H1 (cell line): ENCODE measurements at regions not wholly inside any gene's neighbourhood (a gene's known extent, or its start where the extent isn't known, plus 50 kb on each side); places are given as distances from the start of the nearest gene placed in this dataset.

Experiments
- CTCF ChIA-PET: fragments of 300-600 bp; sonication (Branson Sonifier 250); formaldehyde crosslinking; loops from one replicate; lab custom pipeline; 2021; ENCODE audit not compliant: partially characterized antibody; lab: Charles Lee
- POLR2A ChIA-PET: fragments of 300-600 bp; sonication (Branson Sonifier 250); formaldehyde crosslinking; loops from one replicate; lab custom pipeline; 2021; ENCODE audit warnings: inconsistent platforms; ENCODE audit not compliant: partially characterized antibody; lab: Charles Lee
- DNase-seq, 2 experiments: peaks; one replicate each; pipeline versions ENCODE4 v3.0.0 to v3.0.0-alpha.2; 2010 to 2022; ENCODE audit warnings: low spot score in 2 of 2, low read depth in 1 of 2, mixed read lengths in 1 of 2
- FAIRE-seq: peaks from 2 replicates; lab custom pipeline; 2011; peaks lifted over from hg19 to GRCh38; lab: Jason Lieb, UNC
- H2AFZ ChIP-seq: 2 replicates; pipeline ENCODE4 v1.8.1; 2012; ENCODE audit warnings: low read length, inconsistent platforms
- H2AK5ac ChIP-seq: 2 replicates; pipeline ENCODE4 v1.6.1; 2013; ENCODE audit warnings: low read depth, low read length
- H2BK120ac ChIP-seq: replicated peaks from 2 replicates; pipeline ENCODE3; 2013; ENCODE audit warnings: low read depth, low read length, inconsistent platforms
- H2BK12ac ChIP-seq: 2 replicates; pipeline ENCODE4 v1.6.1; 2013; ENCODE audit warnings: low read depth, low read length
- H2BK15ac ChIP-seq: 2 replicates; pipeline ENCODE4 v1.6.1; 2013; ENCODE audit warnings: low read length
- H2BK20ac ChIP-seq: 2 replicates; pipeline ENCODE4 v1.6.1; 2013; ENCODE audit warnings: low read length
- H2BK5ac ChIP-seq: 2 replicates; pipeline ENCODE4 v1.6.1; 2013; ENCODE audit warnings: low read depth, low read length
- H3K14ac ChIP-seq: 2 replicates; pipeline ENCODE4 v1.6.1; 2013; ENCODE audit warnings: inconsistent platforms; ENCODE audit not compliant: insufficient read length
- H3K18ac ChIP-seq: 2 replicates; pipeline ENCODE4 v1.6.1; 2013; ENCODE audit warnings: low read length; ENCODE audit errors: extremely low read depth
- H3K23ac ChIP-seq: 2 replicates; pipeline ENCODE4 v1.6.1; 2013; ENCODE audit warnings: inconsistent platforms; ENCODE audit not compliant: insufficient read length
- H3K23me2 ChIP-seq: 2 replicates; pipeline ENCODE4 v1.6.1; 2013; ENCODE audit warnings: low read depth, low read length
- H3K27ac ChIP-seq: 2 replicates; pipeline ENCODE4 v1.6.1; 2011; ENCODE audit warnings: low read depth, low read length, inconsistent platforms
- H3K27me3 ChIP-seq, 4 experiments: replicated peaks in 1 of 4; 1 replicate in 1 of 4; 2 replicates in 3 of 4; pipeline versions ENCODE4 v1.6.1 to v1.8.1; 2011 to 2013; ENCODE audit warnings: low read length in 3 of 4, mild to moderate bottlenecking in 3 of 4, inconsistent platforms in 2 of 4, mixed read lengths in 2 of 4, moderate library complexity in 1 of 4; ENCODE audit not compliant: control insufficient read depth in 3 of 4, insufficient read depth in 3 of 4; ENCODE audit errors: extremely low read depth in 1 of 4
- H3K36me3 ChIP-seq, 4 experiments: 2 replicates each; pipeline versions ENCODE4 v1.6.1 to v1.8.1; 2011 to 2013; ENCODE audit warnings: mild to moderate bottlenecking in 4 of 4, low read length in 3 of 4, moderate library complexity in 2 of 4, control low read depth in 1 of 4, inconsistent platforms in 1 of 4; ENCODE audit not compliant: insufficient read depth in 4 of 4, control insufficient read depth in 2 of 4
- H3K4ac ChIP-seq: replicated peaks from 2 replicates; pipeline ENCODE3; 2013; ENCODE audit warnings: low read length, low read depth, mixed read lengths, inconsistent platforms; ENCODE audit not compliant: insufficient read length
- H3K4me1 ChIP-seq, 4 experiments: replicated peaks in 1 of 4; 1 replicate in 1 of 4; 2 replicates in 3 of 4; pipeline versions ENCODE4 v1.6.1 to v1.8.1; 2011 to 2013; ENCODE audit warnings: low read length in 3 of 4, inconsistent platforms in 2 of 4, mixed read lengths in 1 of 4; ENCODE audit not compliant: insufficient read depth in 4 of 4, control insufficient read depth in 3 of 4
- H3K4me2 ChIP-seq, 2 experiments: 2 replicates each; pipeline versions ENCODE4 v1.6.1 to v1.8.1; 2011 to 2013; ENCODE audit warnings: low read depth in 2 of 2, low read length in 2 of 2, control low read depth in 1 of 2, inconsistent platforms in 1 of 2, mild to moderate bottlenecking in 1 of 2; ENCODE audit not compliant: insufficient read depth in 1 of 2
- H3K4me3 ChIP-seq, 4 experiments: fragments of 200-600, 300-600 bp in 1 of 4; sonication (generic), shearing (Covaris generic), sonication (Bioruptor Twin) in 1 of 4; 2 replicates each; pipeline versions ENCODE4 v1.5.1 to v1.8.1; 2011 to 2016; ENCODE audit warnings: low read length in 4 of 4, low read depth in 3 of 4, control low read depth in 2 of 4, inconsistent platforms in 2 of 4, mild to moderate bottlenecking in 2 of 4, mixed read lengths in 1 of 4, moderate library complexity in 1 of 4; ENCODE audit not compliant: insufficient read depth in 2 of 4; ENCODE audit errors: extremely low read depth in 1 of 4
- H3K56ac ChIP-seq: replicated peaks from 2 replicates; pipeline ENCODE3; 2013; ENCODE audit warnings: low read depth, mild to moderate bottlenecking, mixed read lengths, low read length, inconsistent platforms; ENCODE audit not compliant: insufficient read length
- H3K79me1 ChIP-seq: 2 replicates; pipeline ENCODE4 v1.6.1; 2013; ENCODE audit warnings: low read depth, low read length, control low read depth
- H3K79me2 ChIP-seq, 2 experiments: 2 replicates each; pipeline versions ENCODE4 v1.6.1 to v1.8.1; 2012 to 2013; ENCODE audit warnings: low read length in 2 of 2, mild to moderate bottlenecking in 2 of 2, inconsistent platforms in 1 of 2; ENCODE audit not compliant: insufficient read depth in 2 of 2, control insufficient read depth in 1 of 2
- H3K9ac ChIP-seq, 4 experiments: replicated peaks in 1 of 4; 1 replicate in 1 of 4; 2 replicates in 3 of 4; pipeline versions ENCODE4 v1.6.1 to v1.8.1; 2011 to 2013; ENCODE audit warnings: low read depth in 3 of 4, low read length in 3 of 4, control low read depth in 2 of 4, mild to moderate bottlenecking in 2 of 4, moderate library complexity in 2 of 4, inconsistent platforms in 1 of 4; ENCODE audit errors: extremely low read depth in 1 of 4
- H3K9me3 ChIP-seq, 2 experiments: 2 replicates each; pipeline versions ENCODE4 v1.6.1 to v1.8.1; 2012 to 2013; ENCODE audit warnings: mild to moderate bottlenecking in 2 of 2, moderate library complexity in 2 of 2, control low read depth in 1 of 2, inconsistent platforms in 1 of 2, low read depth in 1 of 2, low read length in 1 of 2, mixed read lengths in 1 of 2; ENCODE audit not compliant: insufficient read depth in 2 of 2
- H4K20me1 ChIP-seq, 2 experiments: replicated peaks in 1 of 2; 2 replicates each; pipeline versions ENCODE3 to v1.8.1; 2011 to 2013; ENCODE audit warnings: inconsistent platforms in 2 of 2, low read length in 2 of 2, mild to moderate bottlenecking in 1 of 2; ENCODE audit not compliant: insufficient read depth in 2 of 2, control insufficient read depth in 1 of 2
- H4K5ac ChIP-seq: 2 replicates; pipeline ENCODE4 v1.6.1; 2013; ENCODE audit warnings: low read length, low read depth, mixed read lengths, inconsistent platforms; ENCODE audit not compliant: insufficient read length
- H4K8ac ChIP-seq: 2 replicates; pipeline ENCODE4 v1.8.0; 2013; ENCODE audit warnings: mild to moderate bottlenecking, moderate library complexity, low read length, inconsistent platforms; ENCODE audit not compliant: insufficient read depth; ENCODE audit errors: extremely low read depth
- H4K91ac ChIP-seq: replicated peaks from 2 replicates; pipeline ENCODE3; 2013; ENCODE audit warnings: low read length, mixed read lengths, inconsistent platforms; ENCODE audit not compliant: insufficient read length
- MAFK ChIP-seq: IDR thresholded peaks from 2 replicates; pipeline ENCODE4 v1.6.1; 2012; ENCODE audit warnings: low read depth, mild to moderate bottlenecking, improper control_type of control experiment, low read length
- PHF8 ChIP-seq: fragments of 200-600 bp; sonication (generic); conservative IDR thresholded peaks from 2 replicates; pipeline ENCODE4 v1.7.1; 2012; ENCODE audit warnings: low read depth, mild to moderate bottlenecking, inconsistent platforms, low read length, moderate library complexity
- WGBS, 2 experiments: shearing (Covaris generic) in 1 of 2; methylation state at CpG; one replicate each; pipeline versions ENCODE4 v1.1.6 to v1.1.7; 2013 to 2015; ENCODE audit warnings: low lambda C conversion rate in 2 of 2, mixed read lengths in 2 of 2, inconsistent platforms in 1 of 2, low coverage in 1 of 2, missing lambda C conversion rate in 1 of 2; ENCODE audit not compliant: insufficient replicate concordance in 2 of 2, insufficient coverage in 1 of 2, insufficient read length in 1 of 2; ENCODE audit errors: extremely low coverage in 1 of 2, missing lambda C conversion rate in 1 of 2; 5-methylcytosine and 5-hydroxymethylcytosine counted together

GRCh38 chr4:112793033-112793432 is 156.1 kb downstream of the LARP7 start:
- Histone ChIP-seq H4K91ac (no peak overlapping the region), H4K8ac (no peak overlapping the region), H3K4me1 (no peaks in the 10 kb centered on the region), H3K4me3 (no peak overlapping the region), H3K18ac (no peak overlapping the region), H4K20me1 (no peaks in the 10 kb centered on the region), H2BK5ac (no peak overlapping the region), H3K27me3 (no peaks in the 10 kb centered on the region), H3K79me2 (no peaks in the 10 kb centered on the region), H2BK20ac (no peak overlapping the region), H3K36me3 (no peaks in the 10 kb centered on the region), H3K9ac (no peak overlapping the region), H3K9me3 (no peaks in the 10 kb centered on the region), H3K27ac (no peak overlapping the region), H2BK120ac (no peak overlapping the region), H2BK12ac (no peak overlapping the region), H3K14ac (no peak overlapping the region), H3K79me1 (no peaks in the 10 kb centered on the region), H2AK5ac (no peak overlapping the region), H2BK15ac (no peak overlapping the region), H3K4me2 (no peak overlapping the region), H4K5ac (no peak overlapping the region), H2AFZ (no peak overlapping the region), H3K56ac (no peak overlapping the region), H3K23me2 (no peaks in the 10 kb centered on the region), H3K23ac (no peak overlapping the region), H3K4ac (no peak overlapping the region)
- no peak for DNase-seq
- ChIA-PET CTCF (no interaction called here), POLR2A (no interaction called here)
- peak; percentile 53 for TF ChIP-seq MAFK
- TF ChIP-seq PHF8 = no peak
- 48% methylated on average over 2 of the region's 2 CpGs; no CpG with 5 or more reads in 1 of the 2 experiments for WGBS, 2 experiments
- no peak for FAIRE-seq
